H9 (cell line): ENCODE measurements at regions not wholly inside any gene's neighbourhood (a gene's known extent, or its start where the extent isn't known, plus 50 kb on each side); places are given as distances from the start of the nearest gene placed in this dataset.

Source experiments
- DNase-seq: peaks from one replicate; pipeline ENCODE4 v3.0.0-alpha.2; 2017
- H2AFZ ChIP-seq: one replicate; pipeline ENCODE4 v1.6.1; 2013; ENCODE audit warnings: mild to moderate bottlenecking, low read length, control low read depth, moderate library complexity
- H2AK5ac ChIP-seq: 2 replicates; pipeline ENCODE4 v1.6.1; 2013; ENCODE audit warnings: low read length, control low read depth, mixed read lengths; ENCODE audit not compliant: insufficient read length
- H2BK120ac ChIP-seq: one replicate; pipeline ENCODE4 v1.6.1; 2013; ENCODE audit warnings: low read depth, mild to moderate bottlenecking, low read length, control low read depth, inconsistent platforms; ENCODE audit not compliant: poor library complexity, severe bottlenecking
- H2BK12ac ChIP-seq: 2 replicates; pipeline ENCODE4 v1.6.1; 2013; ENCODE audit warnings: low read length, control low read depth, mixed read lengths, low read depth; ENCODE audit not compliant: insufficient read length
- H2BK15ac ChIP-seq: 2 replicates; pipeline ENCODE4 v1.6.1; 2013; ENCODE audit warnings: low read depth, low read length, control low read depth
- H2BK20ac ChIP-seq: one replicate; pipeline ENCODE4 v1.6.1; 2013; ENCODE audit warnings: low read depth, mild to moderate bottlenecking, low read length, control low read depth, inconsistent platforms; ENCODE audit not compliant: poor library complexity, severe bottlenecking
- H2BK5ac ChIP-seq: 2 replicates; pipeline ENCODE4 v1.6.1; 2013; ENCODE audit warnings: low read length, control low read depth, mixed read lengths; ENCODE audit not compliant: insufficient read length
- H3K14ac ChIP-seq: 2 replicates; pipeline ENCODE4 v1.6.1; 2013; ENCODE audit warnings: low read length, control low read depth; ENCODE audit not compliant: insufficient read depth
- H3K18ac ChIP-seq: 2 replicates; pipeline ENCODE4 v1.6.1; 2013; ENCODE audit warnings: low read depth, mild to moderate bottlenecking, mixed read lengths, low read length, control low read depth; ENCODE audit not compliant: insufficient read length
- H3K23ac ChIP-seq: 2 replicates; pipeline ENCODE4 v1.6.1; 2013; ENCODE audit warnings: low read length, control low read depth, mixed read lengths, low read depth; ENCODE audit not compliant: insufficient read length
- H3K23me2 ChIP-seq: 2 replicates; pipeline ENCODE4 v1.6.1; 2013; ENCODE audit warnings: low read depth, mild to moderate bottlenecking, mixed read lengths, low read length, control low read depth; ENCODE audit not compliant: insufficient read length, poor library complexity, severe bottlenecking
- H3K27ac ChIP-seq: 2 replicates; pipeline ENCODE4 v1.5.1; 2013; ENCODE audit warnings: low read length, control low read depth, mixed read lengths, low read depth; ENCODE audit not compliant: insufficient read length
- H3K27me3 ChIP-seq: 2 replicates; pipeline ENCODE4 v1.6.1; 2013; ENCODE audit warnings: low read length, control low read depth, inconsistent platforms; ENCODE audit not compliant: insufficient read depth
- H3K4ac ChIP-seq: 2 replicates; pipeline ENCODE4 v1.6.1; 2013; ENCODE audit warnings: low read depth, mild to moderate bottlenecking, control low read depth, inconsistent platforms, low read length, moderate library complexity
- H3K4me1 ChIP-seq: 2 replicates; pipeline ENCODE4 v1.6.1; 2013; ENCODE audit warnings: low read length, control low read depth, inconsistent platforms; ENCODE audit not compliant: insufficient read depth
- H3K4me2 ChIP-seq: 2 replicates; pipeline ENCODE4 v1.6.1; 2013; ENCODE audit warnings: low read length, control low read depth, mixed read lengths; ENCODE audit not compliant: insufficient read length, insufficient read depth
- H3K56ac ChIP-seq: 2 replicates; pipeline ENCODE4 v1.6.1; 2013; ENCODE audit warnings: low read depth, mild to moderate bottlenecking, mixed read lengths, low read length, control low read depth; ENCODE audit not compliant: insufficient read length
- H3K79me1 ChIP-seq: 2 replicates; pipeline ENCODE4 v1.6.1; 2013; ENCODE audit warnings: low read depth, mild to moderate bottlenecking, moderate library complexity, low read length, control low read depth, inconsistent platforms; ENCODE audit not compliant: insufficient read depth, poor library complexity, severe bottlenecking
- H3K79me2 ChIP-seq: 2 replicates; pipeline ENCODE4 v1.6.1; 2013; ENCODE audit warnings: low read length, control low read depth, inconsistent platforms; ENCODE audit not compliant: insufficient read depth
- H3K9ac ChIP-seq: 2 replicates; pipeline ENCODE4 v1.6.1; 2013; ENCODE audit warnings: low read length, control low read depth, mixed read lengths; ENCODE audit not compliant: insufficient read length; ENCODE audit errors: extremely low read depth
- H3K9me3 ChIP-seq: one replicate; pipeline ENCODE4 v1.6.1; 2013; ENCODE audit warnings: low read depth, low read length, inconsistent platforms; ENCODE audit not compliant: control insufficient read depth
- H3T11ph ChIP-seq: one replicate; pipeline ENCODE4 v1.6.1; 2013; ENCODE audit warnings: mild to moderate bottlenecking, low read length, control low read depth, inconsistent platforms
- H4K20me1 ChIP-seq: one replicate; pipeline ENCODE4 v1.6.1; 2013; ENCODE audit not compliant: control insufficient read depth, insufficient read length, insufficient read depth
- H4K5ac ChIP-seq: 2 replicates; pipeline ENCODE4 v1.6.1; 2013; ENCODE audit warnings: low read depth, mild to moderate bottlenecking, mixed read lengths, low read length, control low read depth; ENCODE audit not compliant: insufficient read length
- H4K8ac ChIP-seq: replicated peaks from 2 replicates; pipeline ENCODE4 v1.6.1; 2013; ENCODE audit warnings: low read length, control low read depth, mixed read lengths, low read depth; ENCODE audit not compliant: insufficient read length
- H4K91ac ChIP-seq: 2 replicates; pipeline ENCODE4 v1.6.1; 2013; ENCODE audit warnings: low read depth, mild to moderate bottlenecking, moderate library complexity, mixed read lengths, low read length, control low read depth; ENCODE audit not compliant: insufficient read length
- H3K27ac Mint-ChIP-seq, 3 experiments: 2 replicates in 2 of 3; 3 replicates in 1 of 3; pipeline ENCODE4 v1.8.0; 2020 to 2021; ENCODE audit warnings: mixed read lengths in 3 of 3, mild to moderate bottlenecking in 1 of 3, moderate library complexity in 1 of 3
- H3K27me3 Mint-ChIP-seq: 2 replicates; pipeline ENCODE4 v1.8.0; 2021; ENCODE audit warnings: low read depth, mild to moderate bottlenecking, moderate library complexity, mixed read lengths
- H3K36me3 Mint-ChIP-seq, 3 experiments: 2 replicates in 2 of 3; 3 replicates in 1 of 3; pipeline ENCODE4 v1.8.0; 2020 to 2021; ENCODE audit warnings: low read depth in 3 of 3, mixed read lengths in 3 of 3; ENCODE audit not compliant: insufficient read depth in 1 of 3
- H3K4me1 Mint-ChIP-seq, 2 experiments: 2 replicates each; pipeline ENCODE4 v1.8.0; 2020; ENCODE audit warnings: mixed read lengths in 2 of 2
- H3K4me3 Mint-ChIP-seq, 2 experiments: 2 replicates in 1 of 2; 3 replicates in 1 of 2; pipeline ENCODE4 v1.8.0; 2020 to 2021; ENCODE audit warnings: mild to moderate bottlenecking in 2 of 2, mixed read lengths in 2 of 2, moderate library complexity in 1 of 2
- H3K9me3 Mint-ChIP-seq, 2 experiments: 2 replicates in 1 of 2; 3 replicates in 1 of 2; pipeline ENCODE4 v1.8.0; 2020; ENCODE audit warnings: mild to moderate bottlenecking in 2 of 2, mixed read lengths in 2 of 2, moderate library complexity in 1 of 2
- CTCF ChIP-seq: fragments of 200-600 bp; sonication (generic); conservative IDR thresholded peaks from 3 replicates; pipeline ENCODE4 v1.8.0; 2021; ENCODE audit warnings: antibody characterized with exemption, mild to moderate bottlenecking
- WGBS: extraction: QIAGEN DNeasy Blood & Tissue Kit; methylation state at CpG from one replicate; pipeline ENCODE4 v1.1.7; 2013; ENCODE audit warnings: missing lambda C conversion rate, low lambda C conversion rate, mixed read lengths; ENCODE audit not compliant: insufficient read length; ENCODE audit errors: extremely low coverage; 5-methylcytosine and 5-hydroxymethylcytosine counted together

DNA sequence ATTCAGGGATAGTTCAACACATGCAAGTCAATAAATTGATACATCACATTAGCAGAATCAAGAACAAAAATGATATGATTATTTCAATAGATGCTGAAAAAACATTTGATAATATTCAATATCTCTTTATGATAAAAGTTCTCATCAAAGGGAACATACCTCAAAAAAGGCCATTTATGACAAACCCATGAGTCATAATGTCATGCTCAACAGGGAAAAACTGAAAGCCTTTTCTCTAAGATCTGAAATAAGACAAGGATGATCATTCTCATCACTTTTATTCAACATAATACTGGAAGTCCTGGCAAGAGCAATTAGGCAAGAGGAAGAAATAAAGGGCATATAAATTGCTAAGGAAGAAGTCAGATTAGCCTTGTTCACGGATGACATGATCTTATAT, 54.1 kb upstream of the TMEM158 start:
- Mint-ChIP-seq H3K27me3 (peaks cover 4% of the 10 kb centered on the region), H3K4me3 (no peak overlapping the region), H3K36me3 (peaks cover 4 to 44% (median 6%) of the 10 kb centered on the region in 3 experiments; a peak in 6 of 7 replicates), H3K9me3 (peaks cover 37 to 42% of the 10 kb centered on the region in 2 experiments), H3K27ac (no peak overlapping the region), H3K4me1 (peaks cover 5 to 8% of the 10 kb centered on the region in 2 experiments)
- H3K14ac ChIP-seq = no peak overlapping the region
- H2BK5ac ChIP-seq = no peak overlapping the region
- H2AK5ac ChIP-seq = no peak overlapping the region
- no peak overlapping the region for H3K56ac ChIP-seq
- no peak overlapping the region for H3K9ac ChIP-seq
- no peaks in the 10 kb centered on the region for H3K4me1 ChIP-seq
- no peak overlapping the region for H2BK20ac ChIP-seq
- no peak for DNase-seq
- no peak overlapping the region for H3K4me2 ChIP-seq
- H3K9me3 ChIP-seq = no peaks in the 10 kb centered on the region
- no peak for TF ChIP-seq CTCF
- no peak overlapping the region for H2BK12ac ChIP-seq
- no peak overlapping the region for H2BK15ac ChIP-seq
- no peak overlapping the region for H4K91ac ChIP-seq
- no peaks in the 10 kb centered on the region for H3K79me1 ChIP-seq
- no peaks in the 10 kb centered on the region for H4K20me1 ChIP-seq
- H3K27me3 ChIP-seq = no peaks in the 10 kb centered on the region
- no peak overlapping the region for H3T11ph ChIP-seq
- no peaks in the 10 kb centered on the region for H3K79me2 ChIP-seq
- no peak overlapping the region for H2BK120ac ChIP-seq
- no peak overlapping the region for H3K23ac ChIP-seq
- H3K27ac ChIP-seq = no peak overlapping the region
- no peak overlapping the region for H3K4ac ChIP-seq
- H3K18ac ChIP-seq = no peak overlapping the region
- no peaks in the 10 kb centered on the region for H3K23me2 ChIP-seq
- H2AFZ ChIP-seq = no peak overlapping the region
- WGBS = no CpG with 5 or more reads among the region's 1 CpG
- H4K8ac ChIP-seq = no peak overlapping the region
- H4K5ac ChIP-seq = no peak overlapping the region
